Right lobe of liver (tissue), 6 donors: ENCODE measurements at regions not wholly inside any gene's neighbourhood (a gene's known extent, or its start where the extent isn't known, plus 50 kb on each side); places are given as distances from the start of the nearest gene placed in this dataset.

ENCODE experiments used
- ATAC-seq, 4 donors: fragments of 200-7000 bp; cut with Tn5 transposase; one replicate each; pipeline ENCODE4 v1.9.1; 2020; ENCODE audit warnings: mild to moderate bottlenecking in 4 of 4, moderate library complexity in 4 of 4
- DNase-seq, 3 donors: peaks; one replicate each; pipeline ENCODE4 v3.0.0-alpha.2; 2020
- H3K27ac ChIP-seq, 3 donors: fragments of 200-600 bp; one replicate each; pipeline ENCODE4 v1.8.0; 2022
- H3K27me3 ChIP-seq, 2 donors: fragments of 200-600 bp; one replicate each; pipeline ENCODE4 v1.8.0; 2022
- H3K36me3 ChIP-seq, 4 donors: fragments of 200-600 bp; sonication (generic) in 1 of 4; one replicate each; pipeline versions ENCODE4 v1.5.1 to v1.8.0; 2017 to 2022; ENCODE audit warnings: control low read depth in 1 of 4
- H3K4me1 ChIP-seq, 4 donors: fragments of 200-600 bp; sonication (generic) in 1 of 4; one replicate each; pipeline versions ENCODE4 v1.5.1 to v1.8.0; 2017 to 2022; ENCODE audit warnings: control low read depth in 1 of 4
- H3K4me3 ChIP-seq, 3 donors: fragments of 200-600 bp; one replicate each; pipeline ENCODE4 v1.8.0; 2022
- H3K9me3 ChIP-seq, 4 donors: fragments of 200-600 bp; sonication (generic) in 1 of 4; one replicate each; pipeline versions ENCODE4 v1.5.1 to v1.8.0; 2017 to 2022; ENCODE audit warnings: control low read depth in 1 of 4
- CTCF ChIP-seq, 4 donors: fragments of 200-600 bp in 3 of 4; fragments of 450-650 bp in 1 of 4; IDR thresholded peaks; one replicate each; pipeline versions ENCODE4 v1.5.1 to v1.8.0; 2016 to 2022; ENCODE audit warnings: antibody characterized with exemption in 4 of 4, mild to moderate bottlenecking in 2 of 4
- POLR2A ChIP-seq: fragments of 450-650 bp; IDR thresholded peaks from one replicate; pipeline ENCODE4 v1.6.1; 2017; ENCODE audit warnings: antibody characterized with exemption, mild to moderate bottlenecking
- WGBS: methylation state at CpG from one replicate; pipeline ENCODE4 v1.1.6; 2018; ENCODE audit warnings: low coverage, low lambda C conversion rate; ENCODE audit not compliant: insufficient coverage; ENCODE audit errors: missing lambda C conversion rate; 5-methylcytosine and 5-hydroxymethylcytosine counted together
- intact Hi-C, 2 donors: fragments of 100-400 bp; cut with DNase I; formaldehyde crosslinking; loops; one replicate each; pipeline versions ENCODE4 v1.11.2 to v1.14.1; 2022
- donor health status: DM: no; HTN: yes; CAD: no.
- donor health status: DM: no; HTN: no; CAD: no.
- donor health status: DM: no; HTN: no; CAD: no.
- donor health status: DM: no; HTN: yes; CAD: no.
- donor health status: DM: no; HTN: yes; CAD: no.

DNA sequence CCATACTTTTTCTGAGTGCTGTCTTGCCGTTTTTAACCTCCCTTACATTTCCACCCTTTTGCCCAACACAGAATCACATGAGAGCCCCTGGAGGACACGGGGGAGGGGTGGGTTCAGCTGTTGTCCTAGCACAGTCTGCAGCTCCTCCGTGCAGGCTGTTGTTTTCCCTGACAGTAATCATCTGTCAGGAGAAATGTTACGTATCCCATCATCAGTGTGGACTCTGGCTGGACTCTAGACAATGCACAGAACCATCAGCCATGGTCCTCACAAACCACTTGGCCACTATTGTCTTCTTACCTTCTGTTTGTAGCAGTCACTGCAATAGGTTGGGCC is 92.1 kb downstream of the RIN2 start:
- Histone ChIP-seq H3K4me3 (no peak overlapping the region), H3K9me3 (no peaks in the 10 kb centered on the region), H3K27ac (peak overlapping the region in 1 of 3 donors; percentile 23), H3K36me3 (no peaks in the 10 kb centered on the region), H3K4me1 (no peaks in the 10 kb centered on the region), H3K27me3 (no peaks in the 10 kb centered on the region)
- WGBS, result 53% methylated on average over 4 of the region's 4 CpGs
- DNase-seq, result no peak
- TF ChIP-seq CTCF (IDR thresholded peaks at IDR 0.05), result no peak
- no peak for TF ChIP-seq POLR2A
- intact Hi-C loops, result no loop called here
- ATAC-seq, result peak in 3 of 4 donors; percentile 21 to 47 (median 25)

GRCh38 chr20:19851861-19852260 is 93.8 kb downstream of the RIN2 start:
- DNase-seq (no peak), ATAC-seq (no peak)
- TF ChIP-seq POLR2A (no peak), CTCF (IDR thresholded peaks at IDR 0.05) (no peak)
- H3K4me1 ChIP-seq, result no peaks in the 10 kb centered on the region
- H3K27me3 ChIP-seq, result no peaks in the 10 kb centered on the region
- intact Hi-C loops, result no loop called here
- H3K4me3 ChIP-seq, result no peak overlapping the region
- no peaks in the 10 kb centered on the region for H3K36me3 ChIP-seq
- no peak overlapping the region for H3K27ac ChIP-seq
- no peaks in the 10 kb centered on the region for H3K9me3 ChIP-seq
- WGBS, result 87% methylated on average over 4 of the region's 7 CpGs

DNA sequence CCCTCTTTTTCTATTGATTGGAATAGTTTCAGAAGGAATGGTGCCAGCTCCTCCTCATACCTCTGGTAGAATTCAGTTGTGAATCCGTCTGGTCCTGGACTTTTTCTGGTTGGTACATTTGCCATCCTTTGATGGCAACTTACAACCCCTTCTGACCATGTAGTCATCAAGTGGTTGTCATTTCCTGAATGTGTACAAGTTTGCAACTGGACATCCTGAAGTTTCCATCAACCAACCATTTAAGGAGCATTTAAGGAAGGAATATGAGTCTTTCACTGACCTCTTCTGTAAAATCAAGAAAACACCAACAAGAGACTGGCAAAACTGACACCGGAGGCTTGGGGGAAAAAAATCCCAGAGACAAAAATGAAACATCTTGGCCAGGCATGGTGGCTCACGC is 97.4 kb downstream of the RIN2 start:
- no peaks in the 10 kb centered on the region for H3K9me3 ChIP-seq
- peaks cover 0 to 2% (median 0%) of the 10 kb centered on the region in 4 donors for H3K4me1 ChIP-seq
- no peak overlapping the region for H3K27ac ChIP-seq
- no peak overlapping the region for H3K4me3 ChIP-seq
- ATAC-seq (no peak), DNase-seq (no peak)
- 100% methylated on average over 3 of the region's 3 CpGs for WGBS
- no peaks in the 10 kb centered on the region for H3K36me3 ChIP-seq
- H3K27me3 ChIP-seq, result no peaks in the 10 kb centered on the region
- intact Hi-C loops, result no loop called here
- TF ChIP-seq CTCF (IDR thresholded peaks at IDR 0.05), result no peak

- Histone ChIP-seq H3K27ac (no peak overlapping the region), H3K4me3 (no peak overlapping the region), H3K4me1 (peaks cover 0 to 22% (median 2%) of the 10 kb centered on the region in 4 donors), H3K27me3 (no peaks in the 10 kb centered on the region), H3K36me3 (no peaks in the 10 kb centered on the region), H3K9me3 (no peaks in the 10 kb centered on the region)
- no peak for ATAC-seq
- 82% methylated on average over 5 of the region's 9 CpGs for WGBS
- intact Hi-C loops, result no loop called here
- no peak for TF ChIP-seq POLR2A
- no peak for TF ChIP-seq CTCF (IDR thresholded peaks at IDR 0.05)
- DNase-seq, result no peak
These were observed 100.7 kb downstream of the RIN2 start for GRCh38 chr20:19858466-19859371.
